ENCODE measurements at regions not wholly inside any gene's neighbourhood (a gene's known extent, or its start where the extent isn't known, plus 50 kb on each side); places are given as distances from the start of the nearest gene placed in this dataset.

GRCh38 chr3:187999821-188000220, 154.1 kb upstream of the LPP start:
- TF ChIP-seq POLR2AphosphoS5 (IDR thresholded peaks at IDR 0.05; ENCODE audit: low read depth, low read length) (no peak), CTCF (IDR thresholded peaks at IDR 0.05) (no peak)

Measured in Panc1 (cell line).